ENCODE measurements at regions not wholly inside any gene's neighbourhood (a gene's known extent, or its start where the extent isn't known, plus 50 kb on each side); places are given as distances from the start of the nearest gene placed in this dataset.
A peak's percentile ranks its signal among the peaks of the same experiment; 100 is the strongest.

GRCh38 chr4:74618166-74618565, 173.2 kb downstream of the AREG start:
- no peak for DNase-seq

GRCh38 chr4:74618659-74619058, 173.7 kb downstream of the AREG start:
- DNase-seq = no peak

GRCh38 chr4:74619931-74620702, 174.2 kb downstream of the BTC start:
- DNase-seq = no peak

GRCh38 chr4:74621616-74622015, 172.7 kb downstream of the BTC start:
- DNase-seq = no peak

GRCh38 chr4:74623041-74623440, 171.3 kb downstream of the BTC start:
- DNase-seq = peak; percentile 30

GRCh38 chr4:74624351-74625151, 169.8 kb downstream of the BTC start:
- no peak for DNase-seq

GRCh38 chr4:74625981-74626380, 168.3 kb downstream of the BTC start:
- no peak for DNase-seq

- no peak for DNase-seq
Measured at GRCh38 chr4:74627093-74627492, 167.2 kb downstream of the BTC start.

- DNase-seq = no peak
Measured at GRCh38 chr4:74627504-74627903, 166.8 kb downstream of the BTC start.

GRCh38 chr4:74628852-74629620, 165.3 kb downstream of the BTC start:
- DNase-seq = no peak

GRCh38 chr4:74630551-74630950, 163.8 kb downstream of the BTC start:
- DNase-seq = no peak

- DNase-seq = no peak
Measured at GRCh38 chr4:74631338-74631737, 163.0 kb downstream of the BTC start.

- DNase-seq = no peak
Measured at GRCh38 chr4:74631988-74632387, 162.3 kb downstream of the BTC start.

- no peak for DNase-seq
Measured at GRCh38 chr4:74632634-74633033, 161.7 kb downstream of the BTC start.

GRCh38 chr4:74635074-74635473, 159.2 kb downstream of the BTC start:
- no peak for DNase-seq

GRCh38 chr4:74635490-74636123, 158.7 kb downstream of the BTC start:
- no peak for DNase-seq

GRCh38 chr4:74638001-74638400, 156.3 kb downstream of the BTC start:
- no peak for DNase-seq

GRCh38 chr4:74638689-74639088, 155.6 kb downstream of the BTC start:
- no peak for DNase-seq

- no peak for DNase-seq
Measured at GRCh38 chr4:74640111-74640903, 154.0 kb downstream of the BTC start.

GRCh38 chr4:74642006-74642405, 152.3 kb downstream of the BTC start:
- no peak for DNase-seq

- no peak for DNase-seq
Measured at GRCh38 chr4:74649193-74649592, 145.1 kb downstream of the BTC start.

GRCh38 chr4:74651198-74651597, 143.1 kb downstream of the BTC start:
- DNase-seq = no peak
